NT2/D1 (cell line): ENCODE measurements at regions not wholly inside any gene's neighbourhood (a gene's known extent, or its start where the extent isn't known, plus 50 kb on each side); places are given as distances from the start of the nearest gene placed in this dataset.

Source experiments
- DNase-seq: peaks from one replicate; pipeline ENCODE4 v3.0.0-alpha.2; 2011; ENCODE audit warnings: low read depth, low spot score
- H3K27me3 ChIP-seq: 2 replicates; pipeline ENCODE4 v1.6.0; 2011; ENCODE audit warnings: mild to moderate bottlenecking; ENCODE audit not compliant: insufficient read length, insufficient read depth
- H3K36me3 ChIP-seq: 2 replicates; pipeline ENCODE4 v1.6.1; 2011; ENCODE audit warnings: mild to moderate bottlenecking, low read length, mixed read lengths; ENCODE audit not compliant: insufficient read depth, insufficient read length
- H3K4me1 ChIP-seq: 2 replicates; pipeline ENCODE4 v1.5.1; 2011; ENCODE audit not compliant: insufficient read depth, insufficient read length
- H3K4me3 ChIP-seq: 2 replicates; pipeline ENCODE4 v1.5.1; 2011; ENCODE audit warnings: low read depth; ENCODE audit not compliant: insufficient read length
- H3K9ac ChIP-seq: 2 replicates; pipeline ENCODE4 v1.6.0; 2011; ENCODE audit warnings: low read depth; ENCODE audit not compliant: insufficient read length
- H3K9me3 ChIP-seq: 2 replicates; pipeline ENCODE4 v1.5.1; 2011; ENCODE audit warnings: mild to moderate bottlenecking, low read length; ENCODE audit not compliant: insufficient read depth
- SUZ12 ChIP-seq: IDR thresholded peaks from 2 replicates; pipeline ENCODE4 v1.6.1; 2011; ENCODE audit not compliant: insufficient read length, insufficient read depth; ENCODE audit errors: extremely low read depth
- YY1 ChIP-seq: IDR thresholded peaks from 2 replicates; pipeline ENCODE4 v1.6.1; 2011; ENCODE audit not compliant: insufficient read length, insufficient read depth
- ZNF274 ChIP-seq: IDR thresholded peaks from 2 replicates; pipeline ENCODE4 v1.6.1; 2011; ENCODE audit warnings: mild to moderate bottlenecking, low read depth, low read length

DNA sequence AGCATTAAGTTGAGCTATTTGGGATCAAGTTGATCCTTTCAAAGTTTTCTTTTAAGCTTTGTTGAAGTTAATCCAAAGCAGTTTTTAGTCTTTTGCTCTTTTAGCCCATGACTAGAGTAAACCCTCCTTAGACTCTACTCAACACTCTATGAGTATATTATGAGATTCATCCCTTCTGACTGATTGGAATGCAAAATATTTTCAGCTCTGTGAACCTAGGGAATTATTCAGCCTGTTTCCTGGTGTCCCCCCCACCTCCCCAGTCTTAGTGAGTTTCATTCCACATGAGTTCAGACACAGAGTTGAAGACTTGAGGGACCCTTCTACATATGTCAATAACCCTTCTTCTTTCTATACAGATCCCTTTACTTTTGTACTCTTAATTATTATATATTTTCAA lies 413.7 kb downstream of the RFPL4B start:
- no peaks in the 10 kb centered on the region for H3K4me1 ChIP-seq
- H3K9ac ChIP-seq = no peak overlapping the region
- no peak for TF ChIP-seq YY1
- no peak for TF ChIP-seq SUZ12
- TF ChIP-seq ZNF274 = no peak
- no peaks in the 10 kb centered on the region for H3K36me3 ChIP-seq
- H3K27me3 ChIP-seq = no peaks in the 10 kb centered on the region
- H3K9me3 ChIP-seq = no peaks in the 10 kb centered on the region
- DNase-seq = no peak
- H3K4me3 ChIP-seq = no peak overlapping the region

DNA sequence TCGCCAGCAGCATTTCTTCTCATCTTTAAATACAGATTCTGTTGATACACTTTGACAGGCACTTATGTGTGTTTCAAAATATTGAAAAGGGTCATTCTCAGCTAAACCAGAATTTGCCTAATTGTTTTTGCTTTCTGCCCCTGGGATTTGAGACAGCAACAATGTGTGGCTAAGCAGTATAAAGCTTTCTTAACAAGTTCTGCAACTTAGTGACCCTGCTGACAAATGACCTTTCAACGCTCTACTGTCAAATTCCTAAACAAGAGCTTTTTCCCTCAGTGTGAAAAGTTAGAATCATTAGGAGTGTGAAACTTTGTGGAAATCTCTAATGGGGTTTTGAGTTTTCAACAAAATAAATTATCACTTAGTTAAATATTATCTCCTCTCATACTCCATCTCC lies 414.6 kb downstream of the RFPL4B start:
- H3K9ac ChIP-seq = no peak overlapping the region
- no peak overlapping the region for H3K4me3 ChIP-seq
- H3K36me3 ChIP-seq = no peaks in the 10 kb centered on the region
- no peaks in the 10 kb centered on the region for H3K4me1 ChIP-seq
- no peak for DNase-seq
- no peaks in the 10 kb centered on the region for H3K9me3 ChIP-seq
- TF ChIP-seq ZNF274 (no peak), SUZ12 (no peak), YY1 (no peak)
- H3K27me3 ChIP-seq = no peaks in the 10 kb centered on the region

- Histone ChIP-seq H3K9ac (no peak overlapping the region), H3K9me3 (peaks cover 12% of the 10 kb centered on the region; the same call in 1 of the 2 replicates), H3K4me3 (no peak overlapping the region), H3K36me3 (no peaks in the 10 kb centered on the region), H3K27me3 (no peaks in the 10 kb centered on the region), H3K4me1 (no peaks in the 10 kb centered on the region)
- no peak for TF ChIP-seq YY1
- no peak for TF ChIP-seq ZNF274
- no peak for TF ChIP-seq SUZ12
- no peak for DNase-seq
These were observed 417.2 kb downstream of the RFPL4B start for GRCh38 chr6:112764377-112764776.

DNA sequence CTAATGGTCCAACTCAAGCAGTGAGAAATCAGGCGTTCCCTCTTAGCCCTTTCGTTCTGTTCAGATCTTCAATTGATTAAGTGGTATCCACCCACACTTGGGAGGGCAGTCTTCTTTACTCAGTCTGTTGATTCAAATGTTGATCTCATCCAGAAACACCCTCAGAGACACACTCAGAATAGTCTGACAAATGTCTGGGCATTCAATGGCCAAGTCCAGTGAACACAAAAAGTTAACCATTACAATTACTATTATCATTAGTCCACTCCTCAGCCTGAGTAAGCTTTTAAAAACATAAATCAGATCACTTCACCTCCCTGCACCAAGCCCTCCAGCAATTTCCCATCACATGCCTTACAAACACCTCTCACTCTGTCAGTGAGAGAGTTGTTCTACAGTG lies 423.2 kb downstream of the RFPL4B start:
- Histone ChIP-seq H3K4me1 (no peaks in the 10 kb centered on the region), H3K36me3 (no peaks in the 10 kb centered on the region), H3K9me3 (peaks cover 12% of the 10 kb centered on the region; the same call in 1 of the 2 replicates), H3K4me3 (no peak overlapping the region), H3K9ac (no peak overlapping the region), H3K27me3 (no peaks in the 10 kb centered on the region)
- TF ChIP-seq SUZ12 (no peak), ZNF274 (no peak), YY1 (no peak)
- no peak for DNase-seq

DNA sequence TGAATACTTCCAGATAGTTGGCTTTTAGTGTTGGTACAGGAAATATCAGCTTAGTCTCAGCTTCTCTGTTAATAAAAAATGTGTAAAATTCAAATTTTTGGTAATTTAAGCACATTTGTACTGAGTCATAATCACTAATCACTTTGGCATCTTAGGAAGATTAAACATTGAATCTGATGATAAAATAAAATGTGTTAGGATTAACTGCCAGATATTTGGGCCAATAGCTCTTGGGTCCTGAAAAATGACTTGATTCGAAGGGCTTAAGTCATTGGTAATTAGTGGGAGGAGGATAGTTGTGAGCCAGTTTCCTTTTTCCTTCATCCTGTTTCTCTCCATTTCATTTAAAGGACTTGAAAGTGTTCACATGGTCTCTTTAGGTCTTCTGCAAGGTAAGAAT lies 426.1 kb downstream of the RFPL4B start:
- Histone ChIP-seq H3K36me3 (no peaks in the 10 kb centered on the region), H3K9ac (no peak overlapping the region), H3K9me3 (0 out of 2 replicates have a peak, but pooled peaks cover 2% of the 10 kb centered on the region), H3K27me3 (no peaks in the 10 kb centered on the region), H3K4me3 (no peak overlapping the region), H3K4me1 (no peaks in the 10 kb centered on the region)
- no peak for TF ChIP-seq SUZ12
- no peak for TF ChIP-seq YY1
- TF ChIP-seq ZNF274 = no peak
- no peak for DNase-seq

DNA sequence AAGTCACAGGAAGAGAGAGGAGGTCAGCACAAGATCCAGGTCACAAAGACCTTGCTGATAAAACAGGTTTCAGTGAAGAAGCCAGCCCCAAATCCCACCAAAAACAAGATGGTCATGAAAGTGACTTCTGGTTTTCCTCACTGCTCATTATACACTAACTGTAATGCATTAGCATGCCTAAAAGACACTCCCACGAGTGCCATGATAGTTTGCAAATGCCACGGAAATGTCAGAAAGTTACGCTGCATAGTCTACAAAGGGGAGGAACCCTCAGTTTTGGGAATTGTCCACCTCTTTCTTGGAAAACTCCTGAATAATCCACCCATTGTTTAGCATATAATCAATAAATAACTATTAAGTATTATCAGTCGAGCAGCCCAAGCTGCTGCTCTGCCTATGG lies 427.2 kb downstream of the RFPL4B start:
- Histone ChIP-seq H3K9ac (no peak overlapping the region), H3K4me1 (no peaks in the 10 kb centered on the region), H3K36me3 (no peaks in the 10 kb centered on the region), H3K4me3 (no peak overlapping the region), H3K9me3 (no peaks in the 10 kb centered on the region), H3K27me3 (no peaks in the 10 kb centered on the region)
- no peak for DNase-seq
- TF ChIP-seq SUZ12 = no peak
- no peak for TF ChIP-seq YY1
- no peak for TF ChIP-seq ZNF274

DNA sequence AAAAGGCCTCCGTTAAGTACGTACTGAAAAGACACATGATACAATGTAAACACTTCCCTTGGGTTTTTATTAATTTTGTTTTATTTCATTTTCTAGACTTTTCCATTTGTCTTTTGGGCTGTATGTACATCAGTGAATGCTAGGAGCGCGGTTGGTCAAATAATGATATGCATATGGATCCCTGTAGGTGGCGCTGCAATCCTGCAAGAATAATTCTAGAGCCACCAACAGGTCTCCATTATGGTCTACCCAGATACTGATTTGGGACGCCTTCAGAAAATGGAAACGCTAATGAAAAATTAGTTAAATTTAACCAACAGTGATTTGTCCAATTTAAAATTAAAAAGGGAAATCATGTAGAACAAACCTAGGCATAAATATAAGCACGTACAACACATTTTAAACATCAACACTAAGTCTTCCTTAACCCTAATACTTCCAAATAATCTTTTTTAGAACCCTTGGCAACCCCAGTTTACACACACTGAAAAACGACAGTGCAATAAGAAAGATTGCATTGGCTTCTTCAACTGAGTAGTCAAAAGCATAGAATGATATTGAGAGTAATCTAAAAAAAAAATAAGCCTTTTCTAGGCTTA lies 433.5 kb downstream of the RFPL4B start:
- TF ChIP-seq ZNF274 = no peak
- TF ChIP-seq SUZ12 = no peak
- no peak for TF ChIP-seq YY1
- Histone ChIP-seq H3K27me3 (no peaks in the 10 kb centered on the region), H3K4me3 (no peak overlapping the region), H3K9me3 (no peaks in the 10 kb centered on the region), H3K36me3 (no peaks in the 10 kb centered on the region), H3K4me1 (no peaks in the 10 kb centered on the region), H3K9ac (no peak overlapping the region)
- DNase-seq = peak; percentile 64

DNA sequence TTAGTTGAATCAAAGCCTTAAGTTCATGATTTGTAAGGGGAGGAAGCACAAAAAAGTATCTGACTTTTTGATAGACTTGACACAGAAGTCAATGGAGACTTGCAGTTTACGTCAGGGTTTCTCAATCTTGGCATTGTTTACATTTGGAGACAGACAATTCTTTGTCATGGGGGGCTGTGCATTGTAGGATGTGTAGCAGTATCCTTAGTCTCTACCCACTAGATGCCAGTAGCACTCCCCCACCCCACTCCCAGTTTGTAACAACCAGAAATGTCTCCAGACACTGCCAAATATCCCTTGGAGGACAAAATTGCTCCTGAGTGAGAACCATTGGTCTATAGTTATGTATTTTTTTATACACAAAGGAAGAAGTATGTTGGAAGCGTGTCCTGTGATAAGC lies 434.1 kb downstream of the RFPL4B start:
- Histone ChIP-seq H3K4me1 (no peaks in the 10 kb centered on the region), H3K27me3 (no peaks in the 10 kb centered on the region), H3K36me3 (no peaks in the 10 kb centered on the region), H3K9ac (no peak overlapping the region), H3K4me3 (no peak overlapping the region), H3K9me3 (no peaks in the 10 kb centered on the region)
- TF ChIP-seq ZNF274 (no peak), SUZ12 (no peak), YY1 (no peak)
- no peak for DNase-seq
